HG03432 (cell line): ENCODE measurements at regions not wholly inside any gene's neighbourhood (a gene's known extent, or its start where the extent isn't known, plus 50 kb on each side); places are given as distances from the start of the nearest gene placed in this dataset.
"Not testable (repeated sequence)": the region's sequence is repeated elsewhere in the genome, so short reads cannot be mapped to it uniquely, and the experiment has no call there.

Experiments used
- ATAC-seq: cut with Tn5 transposase; IDR thresholded peaks from one replicate; pipeline ENCODE4 v1.9.1; 2021; ENCODE audit warnings: mild to moderate bottlenecking, moderate library complexity; ENCODE audit not compliant: unreplicated experiment

GRCh38 chr6:130700397-130700796, 126.8 kb upstream of the SMLR1 start:
- no peak for ATAC-seq

- ATAC-seq = no peak
Observed at GRCh38 chr6:130708338-130708737, 118.9 kb upstream of the SMLR1 start.

- ATAC-seq = not testable (repeated sequence)
Observed at GRCh38 chr6:130711641-130712040, 115.6 kb upstream of the SMLR1 start.

- ATAC-seq = no peak
Observed at GRCh38 chr6:130713144-130713543, 114.1 kb upstream of the SMLR1 start.

GRCh38 chr6:130715058-130715457, 112.1 kb upstream of the SMLR1 start:
- no peak for ATAC-seq

- no peak for ATAC-seq
Observed at GRCh38 chr6:130716466-130716865, 110.7 kb upstream of the SMLR1 start.

- ATAC-seq = no peak
Observed at GRCh38 chr6:130717657-130718056, 109.5 kb upstream of the SMLR1 start.

GRCh38 chr6:130720076-130720715, 107.0 kb upstream of the SMLR1 start:
- no peak for ATAC-seq

GRCh38 chr6:130724089-130724488, 103.1 kb upstream of the SMLR1 start:
- ATAC-seq = no peak

- no peak for ATAC-seq
Observed at GRCh38 chr6:130725551-130725950, 101.7 kb upstream of the SMLR1 start.

GRCh38 chr6:130728064-130728463, 99.1 kb upstream of the SMLR1 start:
- not testable (repeated sequence) for ATAC-seq

GRCh38 chr6:130730600-130730999, 96.6 kb upstream of the SMLR1 start:
- no peak for ATAC-seq

GRCh38 chr6:130734161-130734560, 93.0 kb upstream of the SMLR1 start:
- no peak for ATAC-seq

GRCh38 chr6:130740308-130740707, 86.9 kb upstream of the SMLR1 start:
- ATAC-seq = no peak

- ATAC-seq = no peak
Observed at GRCh38 chr6:130742131-130742681, 85.0 kb upstream of the SMLR1 start.

- no peak for ATAC-seq
Observed at GRCh38 chr6:130743175-130743574, 84.0 kb upstream of the SMLR1 start.

GRCh38 chr6:130744576-130745366, 82.4 kb upstream of the SMLR1 start:
- ATAC-seq = no peak

- ATAC-seq = no peak
Observed at GRCh38 chr6:130748041-130748440, 79.2 kb upstream of the SMLR1 start.

- ATAC-seq = no peak
Observed at GRCh38 chr6:130749402-130749801, 77.8 kb upstream of the SMLR1 start.

- no peak for ATAC-seq
Observed at GRCh38 chr6:130752267-130752666, 74.9 kb upstream of the SMLR1 start.

- ATAC-seq = no peak
Observed at GRCh38 chr6:130754786-130755367, 72.3 kb upstream of the SMLR1 start.
